Endothelial cell (in vitro differentiated cells): ENCODE measurements at regions not wholly inside any gene's neighbourhood (a gene's known extent, or its start where the extent isn't known, plus 50 kb on each side); places are given as distances from the start of the nearest gene placed in this dataset.

Source experiments
- DNase-seq: peaks from one replicate; pipeline ENCODE4 v3.0.0; 2021; ENCODE audit warnings: low spot score
- H3K27ac Mint-ChIP-seq: one replicate; pipeline ENCODE4 v1.8.0; 2021; ENCODE audit warnings: mixed read lengths, inconsistent platforms; ENCODE audit not compliant: unreplicated experiment
- H3K27me3 Mint-ChIP-seq: one replicate; pipeline ENCODE4 v1.8.0; 2021; ENCODE audit warnings: mild to moderate bottlenecking, moderate library complexity, mixed read lengths, inconsistent platforms; ENCODE audit not compliant: unreplicated experiment
- H3K36me3 Mint-ChIP-seq: one replicate; pipeline ENCODE4 v1.8.0; 2021; ENCODE audit warnings: mild to moderate bottlenecking, low read depth, mixed read lengths, inconsistent platforms; ENCODE audit not compliant: unreplicated experiment
- H3K4me1 Mint-ChIP-seq: one replicate; pipeline ENCODE4 v1.8.0; 2021; ENCODE audit warnings: mild to moderate bottlenecking, mixed read lengths, inconsistent platforms; ENCODE audit not compliant: unreplicated experiment
- H3K4me3 Mint-ChIP-seq: one replicate; pipeline ENCODE4 v1.8.0; 2021; ENCODE audit warnings: mild to moderate bottlenecking, mixed read lengths, inconsistent platforms; ENCODE audit not compliant: unreplicated experiment
- H3K9me3 Mint-ChIP-seq: one replicate; pipeline ENCODE4 v1.8.0; 2021; ENCODE audit warnings: mixed read lengths, inconsistent platforms; ENCODE audit not compliant: unreplicated experiment
- CTCF ChIP-seq: fragments of 200-600 bp; sonication (generic); IDR thresholded peaks from one replicate; pipeline ENCODE4 v1.5.0; 2021; ENCODE audit warnings: antibody characterized with exemption; ENCODE audit not compliant: unreplicated experiment

- TF ChIP-seq CTCF: no peak
- H3K27ac Mint-ChIP-seq: no peak overlapping the region
- H3K4me1 Mint-ChIP-seq: peaks cover 6% of the 10 kb centered on the region
- no peaks in the 10 kb centered on the region for H3K36me3 Mint-ChIP-seq
- H3K4me3 Mint-ChIP-seq: no peak overlapping the region
- H3K9me3 Mint-ChIP-seq: no peaks in the 10 kb centered on the region
- DNase-seq: no peak
- H3K27me3 Mint-ChIP-seq: no peaks in the 10 kb centered on the region
Observed at GRCh38 chr5:175120412-175120811, 323.6 kb downstream of the DRD1 start.

GRCh38 chr5:175118700-175119309, 325.2 kb downstream of the DRD1 start:
- Mint-ChIP-seq H3K4me3 (no peak overlapping the region), H3K4me1 (no peaks in the 10 kb centered on the region), H3K36me3 (no peaks in the 10 kb centered on the region), H3K9me3 (no peaks in the 10 kb centered on the region), H3K27ac (no peak overlapping the region), H3K27me3 (no peaks in the 10 kb centered on the region)
- DNase-seq: no peak
- no peak for TF ChIP-seq CTCF

GRCh38 chr5:175116466-175117048, 327.4 kb downstream of the DRD1 start:
- no peak for DNase-seq
- Mint-ChIP-seq H3K27ac (no peak overlapping the region), H3K27me3 (no peaks in the 10 kb centered on the region), H3K4me3 (no peak overlapping the region), H3K36me3 (no peaks in the 10 kb centered on the region), H3K4me1 (no peaks in the 10 kb centered on the region), H3K9me3 (no peaks in the 10 kb centered on the region)
- TF ChIP-seq CTCF: no peak

GRCh38 chr5:175115831-175116230, 328.2 kb downstream of the DRD1 start:
- Mint-ChIP-seq H3K27me3 (no peaks in the 10 kb centered on the region), H3K9me3 (no peaks in the 10 kb centered on the region), H3K36me3 (no peaks in the 10 kb centered on the region), H3K27ac (no peak overlapping the region), H3K4me3 (no peak overlapping the region), H3K4me1 (no peaks in the 10 kb centered on the region)
- TF ChIP-seq CTCF: no peak
- no peak for DNase-seq

GRCh38 chr5:175113947-175114346, 330.0 kb downstream of the DRD1 start:
- no peak for TF ChIP-seq CTCF
- Mint-ChIP-seq H3K4me1 (no peaks in the 10 kb centered on the region), H3K4me3 (no peak overlapping the region), H3K9me3 (no peaks in the 10 kb centered on the region), H3K27me3 (no peaks in the 10 kb centered on the region), H3K36me3 (no peaks in the 10 kb centered on the region), H3K27ac (no peak overlapping the region)
- DNase-seq: no peak
